SK-N-SH (cell line): ENCODE measurements at regions not wholly inside any gene's neighbourhood (a gene's known extent, or its start where the extent isn't known, plus 50 kb on each side); places are given as distances from the start of the nearest gene placed in this dataset.

Experiments used
- CTCF ChIP-seq: fragments of 200-600 bp; sonication (generic); IDR thresholded peaks from 2 replicates; pipeline ENCODE4 v1.6.1; 2017; ENCODE audit warnings: antibody characterized with exemption, mild to moderate bottlenecking, moderate library complexity
- NFIC ChIP-seq: IDR thresholded peaks from 2 replicates; pipeline ENCODE4 v1.4.0; 2012; ENCODE audit warnings: borderline replicate concordance
- TEAD4 ChIP-seq: IDR thresholded peaks from 2 replicates; pipeline ENCODE4 v1.4.0; 2012; ENCODE audit warnings: mild to moderate bottlenecking, borderline replicate concordance; ENCODE audit not compliant: insufficient read depth

GRCh38 chr1:58900396-58900795 lies 116.5 kb upstream of the JUN start:
- TF ChIP-seq CTCF (no peak), TEAD4 (no peak), NFIC (peak; percentile 19; the same call in 1 of the 2 replicates)
